Caco-2 (cell line): ENCODE measurements at regions not wholly inside any gene's neighbourhood (a gene's known extent, or its start where the extent isn't known, plus 50 kb on each side); places are given as distances from the start of the nearest gene placed in this dataset.

ENCODE experiments used
- BruUV-seq: library from RNA; stranded (reverse); fragments of 400-500 nt; replicated peaks from 2 replicates; lab custom pipeline; 2021; lab: Mats Ljungman, UMichigan
- CTCF ChIA-PET: fragments of 300-600 bp; sonication (Branson Sonifier 250); formaldehyde crosslinking; loops from one replicate; lab custom pipeline; 2022; ENCODE audit warnings: antibody characterized with exemption; lab: Charles Lee
- POLR2A ChIA-PET: fragments of 300-600 bp; sonication (Branson Sonifier 250); formaldehyde crosslinking; loops from one replicate; lab custom pipeline; 2022; ENCODE audit warnings: antibody characterized with exemption; lab: Charles Lee
- DNase-seq, 2 experiments: peaks; one replicate each; pipeline versions ENCODE4 v3.0.0 to v3.0.0-alpha.2; 2020 to 2022
- H3K27me3 ChIP-seq: replicated peaks from 2 replicates; pipeline ENCODE4 v1.6.0; 2011; ENCODE audit warnings: low read length; ENCODE audit not compliant: control insufficient read depth, insufficient read depth
- H3K36me3 ChIP-seq: 2 replicates; pipeline ENCODE4 v1.5.1; 2011; ENCODE audit warnings: low read length; ENCODE audit not compliant: control insufficient read depth, insufficient read depth
- H3K4me1 ChIP-seq: fragments of 250-450 bp; sonication (Bioruptor Pico); 2 replicates; pipeline ENCODE4 v1.5.1; 2020; ENCODE audit warnings: mild to moderate bottlenecking
- H3K4me3 ChIP-seq: 2 replicates; pipeline ENCODE4 v1.5.1; 2011; ENCODE audit warnings: low read depth, mild to moderate bottlenecking, control low read depth, low read length
- H3K9me3 ChIP-seq: fragments of 250-450 bp; sonication (Bioruptor Pico); 2 replicates; pipeline ENCODE4 v1.5.1; 2020; ENCODE audit warnings: mild to moderate bottlenecking, moderate library complexity
- H3K27ac Mint-ChIP-seq: one replicate; pipeline ENCODE4 v1.8.0; 2022; ENCODE audit warnings: mixed read lengths; ENCODE audit not compliant: unreplicated experiment
- H3K27me3 Mint-ChIP-seq: one replicate; pipeline ENCODE4 v1.8.0; 2022; ENCODE audit warnings: mixed read lengths; ENCODE audit not compliant: insufficient read depth, unreplicated experiment
- H3K36me3 Mint-ChIP-seq: one replicate; pipeline ENCODE4 v1.8.0; 2022; ENCODE audit warnings: mild to moderate bottlenecking, mixed read lengths; ENCODE audit not compliant: insufficient read depth, unreplicated experiment
- H3K4me1 Mint-ChIP-seq: one replicate; pipeline ENCODE4 v1.8.0; 2022; ENCODE audit warnings: low read depth, mixed read lengths; ENCODE audit not compliant: unreplicated experiment
- H3K4me3 Mint-ChIP-seq: one replicate; pipeline ENCODE4 v1.8.0; 2022; ENCODE audit warnings: mild to moderate bottlenecking, moderate library complexity, mixed read lengths; ENCODE audit not compliant: unreplicated experiment
- H3K9me3 Mint-ChIP-seq: one replicate; pipeline ENCODE4 v1.8.0; 2022; ENCODE audit warnings: mixed read lengths; ENCODE audit not compliant: unreplicated experiment
- CTCF ChIP-seq, 2 experiments: fragments of 200-600 bp in 1 of 2; IDR thresholded peaks; 1 replicate in 1 of 2; 2 replicates in 1 of 2; pipeline versions ENCODE4 v1.5.1 to v1.8.0; 2011 to 2022; ENCODE audit warnings: antibody characterized with exemption in 1 of 2, control low read depth in 1 of 2, inconsistent platforms in 1 of 2, low read depth in 1 of 2, low read length in 1 of 2, mild to moderate bottlenecking in 1 of 2, moderate library complexity in 1 of 2; ENCODE audit not compliant: insufficient read depth in 1 of 2, severe bottlenecking in 1 of 2, unreplicated experiment in 1 of 2
- intact Hi-C: fragments of 100-400 bp; cut with micrococcal nuclease; formaldehyde crosslinking; loops from one replicate; pipeline ENCODE4 v1.10.0; 2022; ENCODE audit not compliant: unreplicated experiment

DNA sequence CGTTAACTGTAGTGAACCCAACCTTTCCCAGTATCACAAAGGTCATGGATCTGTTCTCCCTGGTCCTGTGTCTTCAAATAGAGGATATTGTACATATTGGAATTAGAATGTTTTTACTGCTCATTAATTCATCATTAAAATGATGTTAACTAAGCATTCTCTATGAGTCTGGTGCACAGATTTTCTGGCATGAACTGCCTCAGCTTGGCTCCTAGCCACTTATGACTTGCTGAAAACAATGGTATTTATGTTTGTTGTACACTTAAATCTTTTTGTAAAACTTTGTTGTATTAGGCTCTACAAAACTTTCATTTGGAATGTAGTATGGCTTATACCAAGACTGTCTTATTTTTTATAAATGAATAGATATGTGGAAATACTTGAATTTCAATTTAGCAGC lies 329.4 kb downstream of the TFEC start:
- no peaks in the 10 kb centered on the region for H3K4me1 Mint-ChIP-seq
- H3K27me3 Mint-ChIP-seq, result peaks cover 11% of the 10 kb centered on the region
- no peaks in the 10 kb centered on the region for H3K27me3 ChIP-seq
- ChIA-PET CTCF (no interaction called here), POLR2A (no interaction called here)
- no peaks in the 10 kb centered on the region for H3K9me3 Mint-ChIP-seq
- no peak overlapping the region for H3K4me3 Mint-ChIP-seq
- intact Hi-C loops, result loop anchor here (10.0 kb wide), 1 partner anchor 424 kb away; no protein-coding TSS in a partner anchor
- no peak for DNase-seq
- no peaks in the 10 kb centered on the region for H3K9me3 ChIP-seq
- TF ChIP-seq CTCF (IDR thresholded peaks at IDR 0.05; ENCODE audit: insufficient read depth in 1 of 2, low read depth in 1 of 2, low read length in 1 of 2, severe bottlenecking in 1 of 2, unreplicated experiment in 1 of 2), result no peak
- H3K4me1 ChIP-seq, result no peaks in the 10 kb centered on the region
- no peak overlapping the region for H3K4me3 ChIP-seq
- H3K36me3 Mint-ChIP-seq, result no peaks in the 10 kb centered on the region
- H3K36me3 ChIP-seq, result no peaks in the 10 kb centered on the region
- H3K27ac Mint-ChIP-seq, result no peak overlapping the region
- BruUV-seq, result no TSS peak

- Histone ChIP-seq H3K4me1 (no peaks in the 10 kb centered on the region), H3K27me3 (no peaks in the 10 kb centered on the region), H3K9me3 (no peaks in the 10 kb centered on the region), H3K36me3 (no peaks in the 10 kb centered on the region), H3K4me3 (no peak overlapping the region)
- POLR2A ChIA-PET, result no interaction called here
- TF ChIP-seq CTCF (IDR thresholded peaks at IDR 0.05; ENCODE audit: insufficient read depth in 1 of 2, low read depth in 1 of 2, low read length in 1 of 2, severe bottlenecking in 1 of 2, unreplicated experiment in 1 of 2), result no peak
- Mint-ChIP-seq H3K27me3 (peaks cover 8% of the 10 kb centered on the region), H3K4me1 (no peaks in the 10 kb centered on the region), H3K27ac (no peak overlapping the region), H3K4me3 (no peak overlapping the region), H3K9me3 (no peaks in the 10 kb centered on the region), H3K36me3 (no peaks in the 10 kb centered on the region)
- no TSS peak for BruUV-seq
- no peak for DNase-seq
- CTCF ChIA-PET, result no interaction called here
- intact Hi-C loops, result no loop called here
Observed at GRCh38 chr7:115694424-115694823, 336.1 kb downstream of the TFEC start.

DNA sequence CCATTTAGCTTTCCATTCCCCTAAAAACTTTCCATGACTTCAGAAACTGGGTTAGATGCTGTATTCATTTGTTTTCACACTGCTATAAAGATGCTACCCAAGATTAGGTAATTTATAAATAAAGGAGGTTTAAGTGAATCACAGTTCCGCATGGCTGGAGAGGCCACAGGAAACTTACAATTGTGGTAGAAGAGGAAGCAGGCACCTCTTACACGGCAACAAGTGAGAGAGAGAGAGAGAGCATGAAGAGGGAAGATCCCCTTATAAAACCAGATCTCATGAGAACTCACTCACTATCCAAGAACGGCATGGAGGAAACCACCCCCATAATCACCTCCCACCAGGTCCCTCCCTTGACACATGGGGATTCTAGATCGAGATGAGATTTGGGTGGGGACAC lies 336.8 kb downstream of the TFEC start:
- no TSS peak for BruUV-seq
- Mint-ChIP-seq H3K9me3 (no peaks in the 10 kb centered on the region), H3K4me3 (no peak overlapping the region), H3K4me1 (no peaks in the 10 kb centered on the region), H3K36me3 (no peaks in the 10 kb centered on the region), H3K27ac (no peak overlapping the region), H3K27me3 (peaks cover 6% of the 10 kb centered on the region)
- CTCF ChIA-PET, result no interaction called here
- Histone ChIP-seq H3K27me3 (no peaks in the 10 kb centered on the region), H3K4me3 (no peak overlapping the region), H3K9me3 (no peaks in the 10 kb centered on the region), H3K4me1 (no peaks in the 10 kb centered on the region), H3K36me3 (no peaks in the 10 kb centered on the region)
- TF ChIP-seq CTCF (IDR thresholded peaks at IDR 0.05; ENCODE audit: insufficient read depth in 1 of 2, low read depth in 1 of 2, low read length in 1 of 2, severe bottlenecking in 1 of 2, unreplicated experiment in 1 of 2), result no peak
- no peak for DNase-seq
- intact Hi-C loops, result no loop called here
- POLR2A ChIA-PET, result no interaction called here
